HG03196 (cell line): ENCODE measurements at regions not wholly inside any gene's neighbourhood (a gene's known extent, or its start where the extent isn't known, plus 50 kb on each side); places are given as distances from the start of the nearest gene placed in this dataset.
A peak's percentile ranks its signal among the peaks of the same experiment; 100 is the strongest.

Experiments
- ATAC-seq: cut with Tn5 transposase; IDR thresholded peaks from one replicate; pipeline ENCODE4 v1.9.1; 2021; ENCODE audit not compliant: unreplicated experiment

GRCh38 chr2:7824211-7824610, 857.6 kb upstream of the ID2 start:
- no peak for ATAC-seq

GRCh38 chr2:7825591-7826312, 856.1 kb upstream of the ID2 start:
- peak; percentile 77 for ATAC-seq

- ATAC-seq, result no peak
Measured at GRCh38 chr2:7826656-7827055, 855.2 kb upstream of the ID2 start.

- no peak for ATAC-seq
Measured at GRCh38 chr2:7829241-7829640, 852.6 kb upstream of the ID2 start.

GRCh38 chr2:7830616-7831015, 851.2 kb upstream of the ID2 start:
- ATAC-seq, result no peak

GRCh38 chr2:7835151-7835550, 846.7 kb upstream of the ID2 start:
- peak; percentile 9 for ATAC-seq

GRCh38 chr2:7835693-7836680, 845.9 kb upstream of the ID2 start:
- peak; percentile 97 for ATAC-seq

- no peak for ATAC-seq
Measured at GRCh38 chr2:7837237-7837760, 844.6 kb upstream of the ID2 start.

- ATAC-seq, result no peak
Measured at GRCh38 chr2:7838669-7839068, 843.2 kb upstream of the ID2 start.

- ATAC-seq, result no peak
Measured at GRCh38 chr2:7840651-7841380, 841.0 kb upstream of the ID2 start.

- no peak for ATAC-seq
Measured at GRCh38 chr2:7841751-7842150, 840.1 kb upstream of the ID2 start.

GRCh38 chr2:7844414-7844965, 837.4 kb upstream of the ID2 start:
- ATAC-seq, result no peak

GRCh38 chr2:7845332-7845731, 836.5 kb upstream of the ID2 start:
- no peak for ATAC-seq

- ATAC-seq, result no peak
Measured at GRCh38 chr2:7846607-7847006, 835.2 kb upstream of the ID2 start.

- ATAC-seq, result no peak
Measured at GRCh38 chr2:7847321-7847720, 834.5 kb upstream of the ID2 start.

GRCh38 chr2:7849027-7849426, 832.8 kb upstream of the ID2 start:
- no peak for ATAC-seq

- ATAC-seq, result no peak
Measured at GRCh38 chr2:7849531-7849930, 832.3 kb upstream of the ID2 start.

GRCh38 chr2:7852546-7852945, 829.3 kb upstream of the ID2 start:
- ATAC-seq, result no peak

- ATAC-seq, result no peak
Measured at GRCh38 chr2:7857904-7858303, 824.0 kb upstream of the ID2 start.

GRCh38 chr2:7858624-7859023, 823.2 kb upstream of the ID2 start:
- ATAC-seq, result no peak

GRCh38 chr2:7860693-7861092, 821.2 kb upstream of the ID2 start:
- ATAC-seq, result no peak
